DMS79 treated with DMSO at 0.1 percent for 48 hours (cell line): ENCODE measurements at regions not wholly inside any gene's neighbourhood (a gene's known extent, or its start where the extent isn't known, plus 50 kb on each side); places are given as distances from the start of the nearest gene placed in this dataset.

ENCODE experiments used
- DNase-seq: peaks from one replicate; lab custom pipeline; 2025; lab: John Stamatoyannopoulos, UW

GRCh38 chr22:44386386-44387035 lies 73.8 kb upstream of the SHISAL1 start:
- no peak for DNase-seq

GRCh38 chr22:44385781-44386180 lies 73.0 kb upstream of the SHISAL1 start:
- DNase-seq = no peak

GRCh38 chr22:44385296-44385610 lies 72.5 kb upstream of the SHISAL1 start:
- DNase-seq = no peak

GRCh38 chr22:44384563-44385295 lies 72.0 kb upstream of the SHISAL1 start:
- DNase-seq = no peak

GRCh38 chr22:44383652-44384562 lies 71.2 kb upstream of the SHISAL1 start:
- no peak for DNase-seq

GRCh38 chr22:44383064-44383575 lies 70.4 kb upstream of the SHISAL1 start:
- DNase-seq = no peak

- DNase-seq = no peak
Measured at GRCh38 chr22:44382116-44383038, 69.6 kb upstream of the SHISAL1 start.

- no peak for DNase-seq
Measured at GRCh38 chr22:44381761-44382115, 69.0 kb upstream of the SHISAL1 start.

GRCh38 chr22:44380756-44381486 lies 68.2 kb upstream of the SHISAL1 start:
- DNase-seq = no peak

GRCh38 chr22:44379817-44380755 lies 67.3 kb upstream of the SHISAL1 start:
- no peak for DNase-seq

GRCh38 chr22:44378380-44378779 lies 65.6 kb upstream of the SHISAL1 start:
- DNase-seq = no peak

GRCh38 chr22:44375451-44375850 lies 62.7 kb upstream of the SHISAL1 start:
- no peak for DNase-seq

- DNase-seq = no peak
Measured at GRCh38 chr22:44373234-44373633, 60.5 kb upstream of the SHISAL1 start.

- no peak for DNase-seq
Measured at GRCh38 chr22:44372611-44373010, 59.9 kb upstream of the SHISAL1 start.

- DNase-seq = no peak
Measured at GRCh38 chr22:44371741-44372525, 59.2 kb upstream of the SHISAL1 start.

GRCh38 chr22:44369916-44370801 lies 57.4 kb upstream of the SHISAL1 start:
- no peak for DNase-seq

- DNase-seq = no peak
Measured at GRCh38 chr22:44369293-44369661, 56.5 kb upstream of the SHISAL1 start.
